22Rv1 (cell line): ENCODE measurements at regions not wholly inside any gene's neighbourhood (a gene's known extent, or its start where the extent isn't known, plus 50 kb on each side); places are given as distances from the start of the nearest gene placed in this dataset.

Source experiments
- ZFX ChIP-seq: fragments of 450-650 bp; IDR thresholded peaks from 2 replicates; pipeline ENCODE4 v1.6.1; 2017; ENCODE audit warnings: antibody characterized with exemption, borderline replicate concordance
- TF ChIP-seq, protein P1 (sequence below): fragments of 450-650 bp; IDR thresholded peaks from 2 replicates; pipeline ENCODE4 v1.5.1; 2017; ENCODE audit warnings: mild to moderate bottlenecking

- TF ChIP-seq, protein P1, sequence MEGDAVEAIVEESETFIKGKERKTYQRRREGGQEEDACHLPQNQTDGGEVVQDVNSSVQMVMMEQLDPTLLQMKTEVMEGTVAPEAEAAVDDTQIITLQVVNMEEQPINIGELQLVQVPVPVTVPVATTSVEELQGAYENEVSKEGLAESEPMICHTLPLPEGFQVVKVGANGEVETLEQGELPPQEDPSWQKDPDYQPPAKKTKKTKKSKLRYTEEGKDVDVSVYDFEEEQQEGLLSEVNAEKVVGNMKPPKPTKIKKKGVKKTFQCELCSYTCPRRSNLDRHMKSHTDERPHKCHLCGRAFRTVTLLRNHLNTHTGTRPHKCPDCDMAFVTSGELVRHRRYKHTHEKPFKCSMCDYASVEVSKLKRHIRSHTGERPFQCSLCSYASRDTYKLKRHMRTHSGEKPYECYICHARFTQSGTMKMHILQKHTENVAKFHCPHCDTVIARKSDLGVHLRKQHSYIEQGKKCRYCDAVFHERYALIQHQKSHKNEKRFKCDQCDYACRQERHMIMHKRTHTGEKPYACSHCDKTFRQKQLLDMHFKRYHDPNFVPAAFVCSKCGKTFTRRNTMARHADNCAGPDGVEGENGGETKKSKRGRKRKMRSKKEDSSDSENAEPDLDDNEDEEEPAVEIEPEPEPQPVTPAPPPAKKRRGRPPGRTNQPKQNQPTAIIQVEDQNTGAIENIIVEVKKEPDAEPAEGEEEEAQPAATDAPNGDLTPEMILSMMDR: no peak
- no peak for TF ChIP-seq ZFX
Observed at GRCh38 chr3:132203889-132204596, 113.2 kb upstream of the ACP3 start.
